ENCODE measurements at regions not wholly inside any gene's neighbourhood (a gene's known extent, or its start where the extent isn't known, plus 50 kb on each side); places are given as distances from the start of the nearest gene placed in this dataset.

GRCh38 chr6:139430899-139431601 lies 56.6 kb upstream of the CITED2 start:
- intact Hi-C loops (cut with DNase I): no loop called here

DNA sequence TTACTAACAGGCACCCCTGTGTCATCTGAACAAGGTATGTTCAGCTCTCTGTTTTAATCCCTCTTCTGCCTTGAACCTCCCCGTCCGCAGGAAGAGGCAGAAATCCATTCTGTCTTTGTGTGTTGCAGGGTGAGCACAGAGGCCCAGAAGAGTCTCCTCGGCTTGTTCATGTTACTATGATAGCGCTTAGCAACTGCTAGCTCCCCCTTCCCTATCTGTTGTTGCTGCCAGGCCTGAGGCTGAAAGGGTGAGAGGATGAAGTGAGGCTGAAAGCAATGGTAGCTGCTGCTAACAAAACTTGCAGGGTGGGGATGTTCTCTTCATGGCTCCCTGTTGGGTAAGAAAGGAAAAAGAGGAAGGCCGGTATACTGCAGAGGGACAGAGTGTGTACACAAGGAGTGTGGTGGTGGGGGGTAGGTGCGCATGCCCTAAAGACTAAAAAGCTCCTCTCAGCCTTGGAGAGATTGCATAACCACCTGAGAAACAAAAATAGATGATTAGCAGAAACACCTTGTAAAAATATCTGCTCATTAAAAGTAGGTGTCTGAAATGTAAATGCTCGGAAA lies 55.2 kb upstream of the CITED2 start:
- TF ChIP-seq POLR2A (IDR thresholded peaks at IDR 0.05) (no peak), CTCF (IDR thresholded peaks at IDR 0.05) (no peak)
- Histone ChIP-seq H3K4me1 (replicated peaks in 1 of 2) (no peaks in the 10 kb centered on the region), H3K9me3 (replicated peaks in 1 of 3) (no peaks in the 10 kb centered on the region), H3K36me3 (replicated peaks in 1 of 2) (no peaks in the 10 kb centered on the region), H3K27ac (no peak overlapping the region), H3K27me3 (no peaks in the 10 kb centered on the region), H3K4me3 (no peak overlapping the region)
- 84 to 93% (median 86%) methylated on average over 6 to 7 of the region's 7 CpGs for WGBS, 4 donors
- no peak for DNase-seq
- intact Hi-C loops (cut with DNase I): no loop called here

More at GRCh38 chr6:139430899-139431601, 56.6 kb upstream of the CITED2 start:
- TF ChIP-seq POLR2A (IDR thresholded peaks at IDR 0.05): no peak
- TF ChIP-seq CTCF (IDR thresholded peaks at IDR 0.05): no peak
- no peak for DNase-seq
- no peaks in the 10 kb centered on the region for H3K9me3 ChIP-seq (replicated peaks in 1 of 3)
- H3K36me3 ChIP-seq (replicated peaks in 1 of 2): no peaks in the 10 kb centered on the region
- H3K4me1 ChIP-seq (replicated peaks in 1 of 2): no peaks in the 10 kb centered on the region
- H3K27ac ChIP-seq: no peak overlapping the region
- H3K27me3 ChIP-seq: no peaks in the 10 kb centered on the region
- H3K4me3 ChIP-seq: no peak overlapping the region
- 89 to 96% (median 94%) methylated on average over 4 of the region's 4 CpGs for WGBS, 4 donors

- intact Hi-C loops (cut with DNase I): no loop called here
- DNase-seq: no peak
- no peaks in the 10 kb centered on the region for H3K4me1 ChIP-seq (replicated peaks in 1 of 2)
- no peak overlapping the region for H3K27ac ChIP-seq
- no peaks in the 10 kb centered on the region for H3K9me3 ChIP-seq (replicated peaks in 1 of 3)
- TF ChIP-seq CTCF (IDR thresholded peaks at IDR 0.05): no peak
- TF ChIP-seq POLR2A (IDR thresholded peaks at IDR 0.05): no peak
- no peak overlapping the region for H3K4me3 ChIP-seq
- H3K36me3 ChIP-seq (replicated peaks in 1 of 2): no peaks in the 10 kb centered on the region
- H3K27me3 ChIP-seq: no peaks in the 10 kb centered on the region
Observed at GRCh38 chr6:139427199-139427598, 52.8 kb upstream of the CITED2 start.

- H3K4me3 ChIP-seq: no peak overlapping the region
- 86 to 93% (median 91%) methylated on average over 9 of the region's 9 CpGs for WGBS, 4 donors
- no peak for DNase-seq
- no peaks in the 10 kb centered on the region for H3K9me3 ChIP-seq (replicated peaks in 1 of 3)
- TF ChIP-seq CTCF (IDR thresholded peaks at IDR 0.05) (no peak), POLR2A (IDR thresholded peaks at IDR 0.05) (no peak)
- H3K27ac ChIP-seq: no peak overlapping the region
- H3K4me1 ChIP-seq (replicated peaks in 1 of 2): no peaks in the 10 kb centered on the region
- intact Hi-C loops (cut with DNase I): no loop called here
- no peaks in the 10 kb centered on the region for H3K27me3 ChIP-seq
- H3K36me3 ChIP-seq (replicated peaks in 1 of 2): no peaks in the 10 kb centered on the region
Observed at GRCh38 chr6:139426795-139427194, 52.3 kb upstream of the CITED2 start.
